K562 (cell line): ENCODE measurements at regions not wholly inside any gene's neighbourhood (a gene's known extent, or its start where the extent isn't known, plus 50 kb on each side); places are given as distances from the start of the nearest gene placed in this dataset.

Experiments
- ATAC-seq: fragments of 200-7000 bp; cut with Tn5 transposase; 3 replicates; pipeline ENCODE4 v1.9.1; 2020; ENCODE audit warnings: moderate library complexity
- BruUV-seq: library from RNA; stranded (reverse); fragments of 400-500 nt; replicated peaks from 2 replicates; lab custom pipeline; 2021; lab: Mats Ljungman, UMichigan
- CTCF ChIA-PET: fragments of 300-600 bp; formaldehyde crosslinking; extraction: SDS; loops from one replicate; lab custom pipeline; 2021; ENCODE audit warnings: low intra/inter-chr PET ratio; lab: Yijun Ruan, JAX
- POLR2A ChIA-PET: fragments of 300-600, 350-650 bp; sonication (Branson Sonifier 250); formaldehyde crosslinking; extraction: SDS; loops from one replicate; lab custom pipeline; 2021; ENCODE audit warnings: antibody characterized with exemption, inconsistent platforms; lab: Yijun Ruan, JAX
- DNase-seq, 4 experiments: peaks; one replicate each; pipeline versions ENCODE4 v3.0.0 to v3.0.0-alpha.2; 2011 to 2018; ENCODE audit warnings: low spot score in 3 of 4, mixed read lengths in 3 of 4; ENCODE audit errors: extremely low read depth in 1 of 4
- FAIRE-seq: peaks from 2 replicates; lab custom pipeline; 2011; peaks lifted over from hg19 to GRCh38; lab: Jason Lieb, UNC
- H2AFZ ChIP-seq: 2 replicates; pipeline ENCODE4 v1.6.0; 2011; ENCODE audit warnings: low read depth, low read length, control low read depth, inconsistent platforms
- H3K27ac ChIP-seq: fragments of 200-600 bp; 3 replicates; pipeline ENCODE4 v1.8.0; 2011; ENCODE audit warnings: low read depth, mild to moderate bottlenecking, control low read depth, inconsistent platforms, low read length, moderate library complexity, mixed read lengths; ENCODE audit errors: extremely low read depth
- H3K27me3 ChIP-seq, 2 experiments: fragments of 300-600 bp in 1 of 2; 2 replicates in 1 of 2; 3 replicates in 1 of 2; pipeline versions ENCODE4 v1.6.0 to v1.8.0; 2011; ENCODE audit warnings: inconsistent platforms in 2 of 2, low read length in 2 of 2, mild to moderate bottlenecking in 1 of 2, mixed read lengths in 1 of 2, moderate library complexity in 1 of 2; ENCODE audit not compliant: control insufficient read depth in 2 of 2, insufficient read depth in 2 of 2
- H3K36me3 ChIP-seq: fragments of 300-600 bp; 3 replicates; pipeline ENCODE4 v1.8.0; 2011; ENCODE audit warnings: mild to moderate bottlenecking, low read length, inconsistent platforms; ENCODE audit not compliant: control insufficient read depth, insufficient read depth
- H3K4me1 ChIP-seq, 2 experiments: fragments of 200-600 bp in 1 of 2; replicated peaks in 1 of 2; 2 replicates in 1 of 2; 3 replicates in 1 of 2; pipeline versions ENCODE4 v1.5.1 to v1.8.0; 2011; ENCODE audit warnings: inconsistent platforms in 2 of 2, low read length in 2 of 2, mild to moderate bottlenecking in 1 of 2, mixed read lengths in 1 of 2, moderate library complexity in 1 of 2; ENCODE audit not compliant: control insufficient read depth in 2 of 2, insufficient read depth in 2 of 2
- H3K4me2 ChIP-seq: 2 replicates; pipeline ENCODE4 v1.6.1; 2011; ENCODE audit warnings: low read length, control low read depth, inconsistent platforms, mixed read lengths; ENCODE audit not compliant: insufficient read depth
- H3K4me3 ChIP-seq: fragments of 200-600 bp; sonication (generic), shearing (Covaris generic); 2 replicates; pipeline ENCODE4 v1.5.1; 2016; ENCODE audit warnings: control low read depth, inconsistent platforms
- H3K79me2 ChIP-seq: fragments of 200-600 bp; 3 replicates; pipeline ENCODE4 v1.8.0; 2011; ENCODE audit warnings: low read length, inconsistent platforms; ENCODE audit not compliant: control insufficient read depth, insufficient read depth
- H3K9ac ChIP-seq, 2 experiments: 2 replicates each; pipeline versions ENCODE4 v1.6.0 to v1.6.1; 2011; ENCODE audit warnings: low read depth in 2 of 2, low read length in 2 of 2, control low read depth in 1 of 2, inconsistent platforms in 1 of 2, mild to moderate bottlenecking in 1 of 2, mixed read lengths in 1 of 2; ENCODE audit not compliant: insufficient read depth in 1 of 2
- H3K9me1 ChIP-seq: one replicate; pipeline ENCODE4 v1.6.0; 2011; ENCODE audit warnings: inconsistent platforms, mild to moderate bottlenecking, low read length, moderate library complexity; ENCODE audit not compliant: control insufficient read depth, insufficient read depth
- H3K9me3 ChIP-seq: replicated peaks from 2 replicates; pipeline ENCODE4 v1.5.1; 2011; ENCODE audit warnings: low read depth, low read length, inconsistent platforms; ENCODE audit not compliant: control insufficient read depth, insufficient read depth
- H4K20me1 ChIP-seq: replicated peaks from 2 replicates; pipeline ENCODE4 v1.6.1; 2011; ENCODE audit warnings: low read length, inconsistent platforms, mixed read lengths; ENCODE audit not compliant: control insufficient read depth, insufficient read depth
- FOXO4 ChIP-seq: fragments of 450-650 bp; formaldehyde crosslinking; IDR thresholded peaks from 2 replicates; pipeline ENCODE4 v1.4.0; 2020; ENCODE audit warnings: mild to moderate bottlenecking, moderate library complexity
- RFX7 ChIP-seq: fragments of 250-450 bp; sonication (Bioruptor Pico); IDR thresholded peaks from 2 replicates; pipeline ENCODE4 v1.5.1; 2021; ENCODE audit warnings: mild to moderate bottlenecking
- WGBS: fragments of 100-300 bp; shearing (Covaris generic); methylation state at CpG from one replicate; pipeline ENCODE4 v1.1.6; 2016; ENCODE audit warnings: low coverage, mixed read lengths; ENCODE audit not compliant: insufficient coverage; ENCODE audit errors: missing lambda C conversion rate; 5-methylcytosine and 5-hydroxymethylcytosine counted together
- in situ Hi-C: fragments of 300-500 bp; cut with MboI; formaldehyde crosslinking; loops from 4 replicates; pipeline ENCODE4 v1.15.0; 2018; ENCODE audit warnings: inconsistent platforms, mixed read lengths
- intact Hi-C: fragments of 100-400 bp; cut with micrococcal nuclease; formaldehyde crosslinking; loops from 2 replicates; pipeline ENCODE4 v1.14.2; 2022
- TF ChIP-seq, protein P1 (sequence below): sonication (generic); formaldehyde crosslinking; IDR thresholded peaks from 2 replicates; pipeline ENCODE4 v1.8.0; 2022; ENCODE audit warnings: missing genetic modification reagents, mild to moderate bottlenecking, borderline replicate concordance
- TF ChIP-seq, protein P2 (sequence below): fragments of 200-800 bp; sonication (Bioruptor generic); IDR thresholded peaks from 2 replicates; pipeline ENCODE4 v1.6.1; 2016; ENCODE audit warnings: missing genetic modification characterization, missing compliant biosample characterization
- TF ChIP-seq, protein P3 (sequence below): fragments of 250-450 bp; sonication (Bioruptor Pico); IDR thresholded peaks from 2 replicates; pipeline ENCODE4 v1.5.0; 2021

GRCh38 chr5:164094291-164094690 lies 588.9 kb downstream of the MAT2B start:
- H2AFZ ChIP-seq: no peak overlapping the region
- in situ Hi-C loops: no loop called here
- POLR2A ChIA-PET: no interaction called here

GRCh38 chr5:164097749-164098148 lies 592.3 kb downstream of the MAT2B start:
- no peak overlapping the region for H3K9ac ChIP-seq
- H3K79me2 ChIP-seq: no peaks in the 10 kb centered on the region
- POLR2A ChIA-PET: no interaction called here
- H4K20me1 ChIP-seq: no peaks in the 10 kb centered on the region
- CTCF ChIA-PET: no interaction called here
- no peaks in the 10 kb centered on the region for H3K9me3 ChIP-seq
- ATAC-seq (no peak), FAIRE-seq (no peak), DNase-seq (no peak)
- H3K4me2 ChIP-seq: no peak overlapping the region
- WGBS: 10% methylated on average over 4 of the region's 4 CpGs
- in situ Hi-C loops (no loop called here), intact Hi-C loops (no loop called here)
- H3K4me1 ChIP-seq: no peaks in the 10 kb centered on the region
- BruUV-seq: no TSS peak
- H3K36me3 ChIP-seq: no peaks in the 10 kb centered on the region
- H3K27ac ChIP-seq: no peak overlapping the region
- H2AFZ ChIP-seq: no peak overlapping the region
- no peaks in the 10 kb centered on the region for H3K27me3 ChIP-seq
- H3K9me1 ChIP-seq: no peaks in the 10 kb centered on the region
- H3K4me3 ChIP-seq: no peak overlapping the region
- TF ChIP-seq, protein P1, sequence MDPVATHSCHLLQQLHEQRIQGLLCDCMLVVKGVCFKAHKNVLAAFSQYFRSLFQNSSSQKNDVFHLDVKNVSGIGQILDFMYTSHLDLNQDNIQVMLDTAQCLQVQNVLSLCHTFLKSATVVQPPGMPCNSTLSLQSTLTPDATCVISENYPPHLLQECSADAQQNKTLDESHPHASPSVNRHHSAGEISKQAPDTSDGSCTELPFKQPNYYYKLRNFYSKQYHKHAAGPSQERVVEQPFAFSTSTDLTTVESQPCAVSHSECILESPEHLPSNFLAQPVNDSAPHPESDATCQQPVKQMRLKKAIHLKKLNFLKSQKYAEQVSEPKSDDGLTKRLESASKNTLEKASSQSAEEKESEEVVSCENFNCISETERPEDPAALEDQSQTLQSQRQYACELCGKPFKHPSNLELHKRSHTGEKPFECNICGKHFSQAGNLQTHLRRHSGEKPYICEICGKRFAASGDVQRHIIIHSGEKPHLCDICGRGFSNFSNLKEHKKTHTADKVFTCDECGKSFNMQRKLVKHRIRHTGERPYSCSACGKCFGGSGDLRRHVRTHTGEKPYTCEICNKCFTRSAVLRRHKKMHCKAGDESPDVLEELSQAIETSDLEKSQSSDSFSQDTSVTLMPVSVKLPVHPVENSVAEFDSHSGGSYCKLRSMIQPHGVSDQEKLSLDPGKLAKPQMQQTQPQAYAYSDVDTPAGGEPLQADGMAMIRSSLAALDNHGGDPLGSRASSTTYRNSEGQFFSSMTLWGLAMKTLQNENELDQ (CRISPR knock-in tag): no peak
- TF ChIP-seq, protein P2, sequence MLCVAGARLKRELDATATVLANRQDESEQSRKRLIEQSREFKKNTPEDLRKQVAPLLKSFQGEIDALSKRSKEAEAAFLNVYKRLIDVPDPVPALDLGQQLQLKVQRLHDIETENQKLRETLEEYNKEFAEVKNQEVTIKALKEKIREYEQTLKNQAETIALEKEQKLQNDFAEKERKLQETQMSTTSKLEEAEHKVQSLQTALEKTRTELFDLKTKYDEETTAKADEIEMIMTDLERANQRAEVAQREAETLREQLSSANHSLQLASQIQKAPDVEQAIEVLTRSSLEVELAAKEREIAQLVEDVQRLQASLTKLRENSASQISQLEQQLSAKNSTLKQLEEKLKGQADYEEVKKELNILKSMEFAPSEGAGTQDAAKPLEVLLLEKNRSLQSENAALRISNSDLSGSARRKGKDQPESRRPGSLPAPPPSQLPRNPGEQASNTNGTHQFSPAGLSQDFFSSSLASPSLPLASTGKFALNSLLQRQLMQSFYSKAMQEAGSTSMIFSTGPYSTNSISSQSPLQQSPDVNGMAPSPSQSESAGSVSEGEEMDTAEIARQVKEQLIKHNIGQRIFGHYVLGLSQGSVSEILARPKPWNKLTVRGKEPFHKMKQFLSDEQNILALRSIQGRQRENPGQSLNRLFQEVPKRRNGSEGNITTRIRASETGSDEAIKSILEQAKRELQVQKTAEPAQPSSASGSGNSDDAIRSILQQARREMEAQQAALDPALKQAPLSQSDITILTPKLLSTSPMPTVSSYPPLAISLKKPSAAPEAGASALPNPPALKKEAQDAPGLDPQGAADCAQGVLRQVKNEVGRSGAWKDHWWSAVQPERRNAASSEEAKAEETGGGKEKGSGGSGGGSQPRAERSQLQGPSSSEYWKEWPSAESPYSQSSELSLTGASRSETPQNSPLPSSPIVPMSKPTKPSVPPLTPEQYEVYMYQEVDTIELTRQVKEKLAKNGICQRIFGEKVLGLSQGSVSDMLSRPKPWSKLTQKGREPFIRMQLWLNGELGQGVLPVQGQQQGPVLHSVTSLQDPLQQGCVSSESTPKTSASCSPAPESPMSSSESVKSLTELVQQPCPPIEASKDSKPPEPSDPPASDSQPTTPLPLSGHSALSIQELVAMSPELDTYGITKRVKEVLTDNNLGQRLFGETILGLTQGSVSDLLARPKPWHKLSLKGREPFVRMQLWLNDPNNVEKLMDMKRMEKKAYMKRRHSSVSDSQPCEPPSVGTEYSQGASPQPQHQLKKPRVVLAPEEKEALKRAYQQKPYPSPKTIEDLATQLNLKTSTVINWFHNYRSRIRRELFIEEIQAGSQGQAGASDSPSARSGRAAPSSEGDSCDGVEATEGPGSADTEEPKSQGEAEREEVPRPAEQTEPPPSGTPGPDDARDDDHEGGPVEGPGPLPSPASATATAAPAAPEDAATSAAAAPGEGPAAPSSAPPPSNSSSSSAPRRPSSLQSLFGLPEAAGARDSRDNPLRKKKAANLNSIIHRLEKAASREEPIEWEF (CRISPR knock-in tag): no peak
- TF ChIP-seq FOXO4 (CRISPR knock-in tag): no peak

More at GRCh38 chr5:164094291-164094690, 588.9 kb downstream of the MAT2B start:
- no TSS peak for BruUV-seq
- no peaks in the 10 kb centered on the region for H3K4me1 ChIP-seq
- H3K27ac ChIP-seq: no peak overlapping the region
- no peak overlapping the region for H3K4me2 ChIP-seq
- H3K9ac ChIP-seq: no peak overlapping the region
- no peaks in the 10 kb centered on the region for H3K36me3 ChIP-seq
- H3K4me3 ChIP-seq: no peak overlapping the region
- intact Hi-C loops: loop anchor here (5.0 kb wide), 1 partner anchor 1088 kb away; no protein-coding TSS in a partner anchor
- FAIRE-seq (no peak), ATAC-seq (no peak), DNase-seq (no peak)
- no peaks in the 10 kb centered on the region for H3K27me3 ChIP-seq
- no peaks in the 10 kb centered on the region for H3K79me2 ChIP-seq
- no peaks in the 10 kb centered on the region for H3K9me3 ChIP-seq
- H4K20me1 ChIP-seq: no peaks in the 10 kb centered on the region
- no peak for TF ChIP-seq RFX7 (CRISPR knock-in tag)
- TF ChIP-seq, protein P3, sequence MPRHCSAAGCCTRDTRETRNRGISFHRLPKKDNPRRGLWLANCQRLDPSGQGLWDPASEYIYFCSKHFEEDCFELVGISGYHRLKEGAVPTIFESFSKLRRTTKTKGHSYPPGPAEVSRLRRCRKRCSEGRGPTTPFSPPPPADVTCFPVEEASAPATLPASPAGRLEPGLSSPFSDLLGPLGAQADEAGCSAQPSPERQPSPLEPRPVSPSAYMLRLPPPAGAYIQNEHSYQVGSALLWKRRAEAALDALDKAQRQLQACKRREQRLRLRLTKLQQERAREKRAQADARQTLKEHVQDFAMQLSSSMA (CRISPR knock-in tag): no peak
- WGBS: 1% methylated on average over 3 of the region's 3 CpGs
- CTCF ChIA-PET: no interaction called here
- H3K9me1 ChIP-seq: no peaks in the 10 kb centered on the region
